ENCODE measurements at regions not wholly inside any gene's neighbourhood (a gene's known extent, or its start where the extent isn't known, plus 50 kb on each side); places are given as distances from the start of the nearest gene placed in this dataset.

DNA sequence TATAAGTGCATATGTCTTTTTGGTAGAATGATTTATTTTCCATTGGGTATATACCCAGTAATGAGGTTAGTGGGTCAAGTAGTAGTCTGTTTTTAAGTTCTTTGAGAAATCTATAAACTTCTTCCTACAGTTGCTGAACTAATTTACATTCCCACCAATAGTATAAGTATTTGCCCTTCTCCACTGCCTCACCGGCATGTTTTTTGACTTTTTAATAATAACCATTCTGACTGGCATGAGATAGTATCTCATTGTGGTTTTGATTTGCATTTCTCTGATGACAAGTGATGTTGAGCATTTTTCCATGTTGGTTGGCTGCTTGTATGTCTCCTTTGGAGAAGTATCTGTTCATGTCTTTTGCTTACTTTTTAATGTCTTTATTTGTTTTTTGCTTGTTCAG, 94.1 kb upstream of the TP63 start:
- H3K9ac ChIP-seq (ENCODE audit: low read depth in 1 of 2, low read length in 2 of 2): no peak overlapping the region
- no peak overlapping the region for H3K27ac ChIP-seq (ENCODE audit: low read depth, low read length)
- no peaks in the 10 kb centered on the region for H3K27me3 ChIP-seq (ENCODE audit: control insufficient read depth in 1 of 2, insufficient read depth in 2 of 2, low read length in 2 of 2)
- no peaks in the 10 kb centered on the region for H3K36me3 ChIP-seq (ENCODE audit: control insufficient read depth in 1 of 2, insufficient read depth in 2 of 2, low read length in 2 of 2)
- no peaks in the 10 kb centered on the region for H3K4me1 ChIP-seq (ENCODE audit: control insufficient read depth in 1 of 2, insufficient read depth in 2 of 2, low read length in 2 of 2)
- H3K9me3 ChIP-seq (ENCODE audit: control insufficient read depth in 1 of 2, low read length in 2 of 2): no peaks in the 10 kb centered on the region
- no peak overlapping the region for H3K4me3 ChIP-seq (ENCODE audit: low read depth in 1 of 2, low read length in 2 of 2)

DNA sequence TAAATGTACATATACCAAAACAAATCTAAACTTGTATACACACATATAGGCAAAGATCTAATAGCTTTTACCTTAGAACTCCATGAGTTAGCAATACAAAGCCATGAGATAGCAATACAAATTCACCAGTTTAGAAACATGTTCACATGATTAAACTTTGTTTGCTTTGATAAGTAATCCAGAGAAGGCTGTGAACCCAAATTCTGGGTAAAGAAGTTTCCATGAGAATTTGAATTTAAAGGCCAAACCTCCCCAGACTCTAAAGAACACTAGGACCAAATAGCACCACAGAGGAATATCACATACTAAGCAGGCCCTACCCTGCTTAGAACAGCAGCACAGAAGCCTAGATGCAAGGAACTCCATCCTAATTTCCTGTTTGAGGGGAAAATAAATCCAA, 83.7 kb upstream of the TP63 start:
- Histone ChIP-seq H3K9me3 (ENCODE audit: control insufficient read depth in 1 of 2, low read length in 2 of 2) (peaks cover 4 to 9% of the 10 kb centered on the region in 2 donors), H3K4me3 (ENCODE audit: low read depth in 1 of 2, low read length in 2 of 2) (no peak overlapping the region), H3K27me3 (ENCODE audit: control insufficient read depth in 1 of 2, insufficient read depth in 2 of 2, low read length in 2 of 2) (no peaks in the 10 kb centered on the region), H3K9ac (ENCODE audit: low read depth in 1 of 2, low read length in 2 of 2) (no peak overlapping the region), H3K27ac (ENCODE audit: low read depth, low read length) (no peak overlapping the region), H3K36me3 (ENCODE audit: control insufficient read depth in 1 of 2, insufficient read depth in 2 of 2, low read length in 2 of 2) (no peaks in the 10 kb centered on the region), H3K4me1 (ENCODE audit: control insufficient read depth in 1 of 2, insufficient read depth in 2 of 2, low read length in 2 of 2) (no peaks in the 10 kb centered on the region)

DNA sequence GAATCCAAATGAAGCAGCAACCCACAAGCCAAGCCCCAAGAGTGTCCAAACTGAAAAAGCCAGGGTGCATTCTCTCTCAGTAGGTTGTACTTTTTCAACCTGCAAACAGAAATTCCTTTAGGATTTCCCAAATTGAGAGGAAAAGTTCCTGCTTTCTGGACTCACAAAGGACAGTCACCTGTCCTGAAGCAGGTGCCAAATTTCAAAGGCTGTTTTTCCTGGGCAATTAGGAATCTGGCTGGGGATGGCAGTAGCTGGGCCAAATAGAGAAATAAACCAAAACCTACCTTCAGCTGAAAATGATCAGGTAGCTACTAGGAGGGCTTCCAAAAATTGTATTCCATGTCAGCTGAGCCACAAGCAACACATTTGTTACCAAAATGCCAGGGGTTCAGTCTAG, 83.1 kb upstream of the TP63 start:
- no peaks in the 10 kb centered on the region for H3K36me3 ChIP-seq (ENCODE audit: control insufficient read depth in 1 of 2, insufficient read depth in 2 of 2, low read length in 2 of 2)

DNA sequence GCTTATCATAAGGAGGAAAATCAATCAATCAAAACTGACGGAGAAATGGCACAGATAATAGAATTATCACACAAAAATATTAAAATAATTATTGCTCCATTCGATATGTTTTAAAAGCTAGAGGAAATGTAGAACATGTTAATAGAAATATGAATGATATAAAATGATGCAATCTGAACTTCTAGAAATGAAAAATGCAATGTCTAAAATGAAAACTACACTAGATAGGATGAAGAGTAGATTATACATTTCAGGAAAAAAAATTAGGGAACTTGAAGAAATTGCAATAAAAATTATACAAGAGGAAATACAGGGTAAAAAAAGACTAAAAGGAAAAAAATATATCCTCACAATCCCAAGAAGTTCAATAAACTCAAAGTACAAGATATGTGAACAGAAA, 80.2 kb upstream of the TP63 start:
- Histone ChIP-seq H3K27me3 (ENCODE audit: control insufficient read depth in 1 of 2, insufficient read depth in 2 of 2, low read length in 2 of 2) (no peaks in the 10 kb centered on the region), H3K36me3 (ENCODE audit: control insufficient read depth in 1 of 2, insufficient read depth in 2 of 2, low read length in 2 of 2) (no peaks in the 10 kb centered on the region)

More for the DNA sequence above, 83.1 kb upstream of the TP63 start:
- no peaks in the 10 kb centered on the region for H3K27me3 ChIP-seq (ENCODE audit: control insufficient read depth in 1 of 2, insufficient read depth in 2 of 2, low read length in 2 of 2)
- H3K4me3 ChIP-seq (ENCODE audit: low read depth in 1 of 2, low read length in 2 of 2): no peak overlapping the region
- H3K27ac ChIP-seq (ENCODE audit: low read depth, low read length): no peak overlapping the region
- H3K4me1 ChIP-seq (ENCODE audit: control insufficient read depth in 1 of 2, insufficient read depth in 2 of 2, low read length in 2 of 2): no peaks in the 10 kb centered on the region
- peaks cover 4 to 9% of the 10 kb centered on the region in 2 donors for H3K9me3 ChIP-seq (ENCODE audit: control insufficient read depth in 1 of 2, low read length in 2 of 2)
- no peak overlapping the region for H3K9ac ChIP-seq (ENCODE audit: low read depth in 1 of 2, low read length in 2 of 2)

DNA sequence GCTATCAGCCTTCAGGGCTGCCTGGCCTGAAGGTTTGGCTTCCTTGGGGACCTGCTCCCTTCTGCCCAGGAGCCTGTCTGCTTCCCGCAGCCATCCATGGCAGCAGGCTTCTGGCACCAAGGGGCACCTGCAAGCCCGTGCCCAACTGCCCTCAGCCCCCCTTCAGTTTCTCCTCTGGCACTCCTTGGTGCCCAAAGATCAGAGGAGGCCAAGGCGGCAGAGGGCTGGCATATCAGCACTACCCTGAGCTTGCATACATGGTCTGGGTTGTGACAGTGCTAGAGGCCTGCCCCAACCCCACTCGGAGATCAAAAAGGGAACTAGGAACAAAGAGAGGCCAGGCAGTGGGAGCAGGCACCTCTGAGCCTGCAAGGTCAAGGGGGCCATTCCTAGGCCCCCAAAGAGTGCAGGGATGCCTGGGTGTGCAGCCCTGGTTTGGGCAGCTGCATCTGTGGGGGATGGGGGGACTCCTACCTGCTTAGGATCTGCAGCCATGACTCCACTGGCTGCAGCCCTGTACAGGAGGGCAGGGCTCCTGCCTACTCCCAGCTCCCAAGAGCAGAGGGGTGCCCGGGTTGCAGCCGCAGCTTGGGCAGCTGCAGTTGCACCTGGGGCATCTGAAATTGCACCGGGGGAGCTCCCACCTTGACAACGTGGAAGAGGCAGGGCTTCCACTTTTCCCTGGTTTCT, 76.2 kb upstream of the TP63 start:
- Histone ChIP-seq H3K36me3 (ENCODE audit: control insufficient read depth in 1 of 2, insufficient read depth in 2 of 2, low read length in 2 of 2) (no peaks in the 10 kb centered on the region), H3K27me3 (ENCODE audit: control insufficient read depth in 1 of 2, insufficient read depth in 2 of 2, low read length in 2 of 2) (no peaks in the 10 kb centered on the region), H3K4me1 (ENCODE audit: control insufficient read depth in 1 of 2, insufficient read depth in 2 of 2, low read length in 2 of 2) (no peaks in the 10 kb centered on the region), H3K4me3 (ENCODE audit: low read depth in 1 of 2, low read length in 2 of 2) (no peak overlapping the region), H3K9ac (ENCODE audit: low read depth in 1 of 2, low read length in 2 of 2) (no peak overlapping the region), H3K27ac (ENCODE audit: low read depth, low read length) (no peak overlapping the region), H3K9me3 (ENCODE audit: control insufficient read depth in 1 of 2, low read length in 2 of 2) (peaks cover 4 to 5% of the 10 kb centered on the region in 2 donors)

More for the DNA sequence above, 80.2 kb upstream of the TP63 start:
- no peak overlapping the region for H3K9ac ChIP-seq (ENCODE audit: low read depth in 1 of 2, low read length in 2 of 2)
- no peak overlapping the region for H3K4me3 ChIP-seq (ENCODE audit: low read depth in 1 of 2, low read length in 2 of 2)
- H3K4me1 ChIP-seq (ENCODE audit: control insufficient read depth in 1 of 2, insufficient read depth in 2 of 2, low read length in 2 of 2): no peaks in the 10 kb centered on the region
- H3K9me3 ChIP-seq (ENCODE audit: control insufficient read depth in 1 of 2, low read length in 2 of 2): peaks cover 4 to 9% of the 10 kb centered on the region in 2 donors
- H3K27ac ChIP-seq (ENCODE audit: low read depth, low read length): no peak overlapping the region

DNA sequence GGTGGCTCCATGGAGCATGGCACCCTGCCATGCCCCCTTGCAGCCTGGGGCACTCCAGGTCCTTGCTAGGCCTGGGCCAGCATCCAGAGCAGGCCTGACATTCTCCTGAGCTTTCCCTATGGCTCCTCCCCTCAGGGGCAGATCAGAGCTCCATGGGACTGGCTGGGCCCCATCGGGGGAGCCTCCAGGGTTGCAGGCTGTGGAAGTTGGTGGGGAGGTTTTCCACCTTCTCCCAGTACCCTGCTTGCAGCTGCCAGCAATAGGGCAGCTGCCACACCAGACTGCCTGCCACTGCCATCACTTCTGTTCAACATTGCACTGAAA, 75.7 kb upstream of the TP63 start:
- no peaks in the 10 kb centered on the region for H3K4me1 ChIP-seq (ENCODE audit: control insufficient read depth in 1 of 2, insufficient read depth in 2 of 2, low read length in 2 of 2)
- no peaks in the 10 kb centered on the region for H3K27me3 ChIP-seq (ENCODE audit: control insufficient read depth in 1 of 2, insufficient read depth in 2 of 2, low read length in 2 of 2)
- H3K9me3 ChIP-seq (ENCODE audit: control insufficient read depth in 1 of 2, low read length in 2 of 2): peaks cover 0 to 1% of the 10 kb centered on the region in 2 donors
- H3K9ac ChIP-seq (ENCODE audit: low read depth in 1 of 2, low read length in 2 of 2): no peak overlapping the region
- H3K36me3 ChIP-seq (ENCODE audit: control insufficient read depth in 1 of 2, insufficient read depth in 2 of 2, low read length in 2 of 2): no peaks in the 10 kb centered on the region
- no peak overlapping the region for H3K4me3 ChIP-seq (ENCODE audit: low read depth in 1 of 2, low read length in 2 of 2)
- no peak overlapping the region for H3K27ac ChIP-seq (ENCODE audit: low read depth, low read length)

DNA sequence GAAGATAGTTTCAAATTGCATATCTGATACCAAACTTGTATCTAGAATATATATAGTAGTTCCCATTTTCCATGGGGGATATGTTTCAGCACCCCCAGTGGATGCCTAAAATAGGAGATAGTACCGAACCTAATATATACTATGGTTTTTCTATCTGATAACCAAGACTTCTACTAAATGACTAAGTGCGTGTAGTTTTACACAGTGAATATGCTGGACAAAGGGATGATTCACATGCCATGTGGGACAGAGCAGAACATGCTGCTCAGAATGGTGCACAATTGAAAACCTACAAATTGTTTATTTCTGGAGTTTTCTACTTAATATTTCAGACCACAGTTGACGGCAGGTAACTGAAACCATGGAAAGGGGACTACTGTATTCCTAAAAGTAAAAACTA, 73.4 kb upstream of the TP63 start:
- H3K27ac ChIP-seq (ENCODE audit: low read depth, low read length): no peak overlapping the region
- no peaks in the 10 kb centered on the region for H3K36me3 ChIP-seq (ENCODE audit: control insufficient read depth in 1 of 2, insufficient read depth in 2 of 2, low read length in 2 of 2)
- no peak overlapping the region for H3K9ac ChIP-seq (ENCODE audit: low read depth in 1 of 2, low read length in 2 of 2)
- no peaks in the 10 kb centered on the region for H3K9me3 ChIP-seq (ENCODE audit: control insufficient read depth in 1 of 2, low read length in 2 of 2)
- no peaks in the 10 kb centered on the region for H3K4me1 ChIP-seq (ENCODE audit: control insufficient read depth in 1 of 2, insufficient read depth in 2 of 2, low read length in 2 of 2)
- no peak overlapping the region for H3K4me3 ChIP-seq (ENCODE audit: low read depth in 1 of 2, low read length in 2 of 2)
- H3K27me3 ChIP-seq (ENCODE audit: control insufficient read depth in 1 of 2, insufficient read depth in 2 of 2, low read length in 2 of 2): no peaks in the 10 kb centered on the region

DNA sequence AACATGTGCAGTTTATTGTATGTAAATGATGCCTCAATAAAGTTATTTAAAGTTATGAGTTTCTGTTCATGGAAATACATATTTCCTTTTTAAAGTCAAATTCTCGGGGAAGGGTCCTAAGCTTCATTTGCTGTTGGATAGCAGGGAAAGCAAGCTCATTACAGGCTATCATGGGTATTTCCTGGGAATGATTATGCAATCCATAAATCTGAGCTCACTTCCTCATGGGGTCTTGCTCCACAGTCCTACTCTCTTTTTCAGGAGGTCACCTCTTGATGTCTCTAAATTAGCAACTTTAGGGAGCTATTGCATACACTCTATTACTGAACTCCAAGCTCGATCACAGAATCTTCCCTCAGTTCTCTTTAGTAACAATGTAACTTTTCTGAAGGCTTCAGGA, 69.9 kb upstream of the TP63 start:
- Histone ChIP-seq H3K9ac (ENCODE audit: low read depth in 1 of 2, low read length in 2 of 2) (no peak overlapping the region), H3K4me3 (ENCODE audit: low read depth in 1 of 2, low read length in 2 of 2) (no peak overlapping the region), H3K27ac (ENCODE audit: low read depth, low read length) (no peak overlapping the region), H3K9me3 (ENCODE audit: control insufficient read depth in 1 of 2, low read length in 2 of 2) (no peaks in the 10 kb centered on the region), H3K4me1 (ENCODE audit: control insufficient read depth in 1 of 2, insufficient read depth in 2 of 2, low read length in 2 of 2) (no peaks in the 10 kb centered on the region), H3K36me3 (ENCODE audit: control insufficient read depth in 1 of 2, insufficient read depth in 2 of 2, low read length in 2 of 2) (no peaks in the 10 kb centered on the region), H3K27me3 (ENCODE audit: control insufficient read depth in 1 of 2, insufficient read depth in 2 of 2, low read length in 2 of 2) (no peaks in the 10 kb centered on the region)

DNA sequence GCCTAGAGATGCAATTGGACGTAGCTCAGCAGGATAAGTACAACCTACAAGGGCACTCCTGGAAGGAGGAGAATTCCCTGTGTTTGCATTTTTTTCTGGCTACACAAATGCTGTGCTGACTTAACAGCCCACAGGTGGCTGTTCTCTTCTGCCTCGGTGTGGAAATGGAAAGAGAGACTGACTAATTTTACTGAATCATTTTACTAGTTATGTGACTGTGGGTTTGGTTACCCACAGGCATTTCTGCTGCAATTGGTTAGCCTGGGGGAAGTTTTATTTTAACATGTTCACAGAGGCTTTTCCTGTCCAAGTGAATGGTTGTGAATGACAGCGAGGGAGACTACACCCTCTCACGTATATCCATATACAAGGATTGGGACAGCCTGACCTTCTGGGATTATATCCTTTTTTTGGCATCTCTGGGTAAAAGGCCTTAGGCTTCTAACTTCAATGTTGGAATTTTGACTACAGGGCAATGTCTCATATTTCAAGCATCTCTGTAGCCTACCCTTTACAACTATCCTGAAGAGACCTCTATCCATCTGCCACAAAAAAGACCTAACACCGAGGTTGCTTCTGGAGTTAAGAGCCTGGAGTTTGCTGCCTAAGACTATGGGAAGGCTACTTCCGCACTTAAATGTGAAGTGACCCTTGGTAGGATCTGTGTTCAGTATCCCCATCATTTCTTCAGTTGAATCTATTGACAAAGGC, 67.2 kb upstream of the TP63 start:
- H3K27ac ChIP-seq (ENCODE audit: low read depth, low read length): no peak overlapping the region
- no peaks in the 10 kb centered on the region for H3K4me1 ChIP-seq (ENCODE audit: control insufficient read depth in 1 of 2, insufficient read depth in 2 of 2, low read length in 2 of 2)
- H3K36me3 ChIP-seq (ENCODE audit: control insufficient read depth in 1 of 2, insufficient read depth in 2 of 2, low read length in 2 of 2): no peaks in the 10 kb centered on the region
- no peaks in the 10 kb centered on the region for H3K27me3 ChIP-seq (ENCODE audit: control insufficient read depth in 1 of 2, insufficient read depth in 2 of 2, low read length in 2 of 2)
- no peak overlapping the region for H3K9ac ChIP-seq (ENCODE audit: low read depth in 1 of 2, low read length in 2 of 2)
- H3K9me3 ChIP-seq (ENCODE audit: control insufficient read depth in 1 of 2, low read length in 2 of 2): no peaks in the 10 kb centered on the region
- no peak overlapping the region for H3K4me3 ChIP-seq (ENCODE audit: low read depth in 1 of 2, low read length in 2 of 2)

DNA sequence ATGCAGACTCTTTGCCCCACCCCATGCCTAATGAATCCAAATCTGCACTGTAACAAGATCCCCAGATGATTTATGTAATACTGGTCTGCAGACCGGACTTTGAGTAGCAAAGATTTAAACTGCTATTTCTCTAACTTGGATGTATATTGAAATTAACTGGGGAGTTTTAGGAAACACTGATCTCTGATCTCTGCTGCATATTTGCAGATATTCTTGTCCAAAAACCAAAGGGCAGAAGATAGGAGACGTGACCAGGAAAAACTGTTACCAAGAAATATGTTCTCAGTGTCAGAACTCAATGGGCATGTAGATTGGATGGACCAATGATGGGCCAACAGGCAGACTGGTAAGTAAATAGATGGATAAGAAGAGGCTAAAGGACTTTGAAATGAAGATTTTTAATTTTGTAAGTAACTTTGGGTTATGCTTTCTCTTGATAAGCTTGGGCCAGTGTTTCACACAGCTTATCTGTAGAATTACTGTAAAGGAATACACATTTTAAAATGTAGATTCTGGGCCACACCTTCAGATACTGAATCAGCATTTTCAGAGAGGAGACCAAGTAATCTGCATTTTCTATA, 64.5 kb upstream of the TP63 start:
- no peak overlapping the region for H3K9ac ChIP-seq (ENCODE audit: low read depth in 1 of 2, low read length in 2 of 2)
- no peaks in the 10 kb centered on the region for H3K4me1 ChIP-seq (ENCODE audit: control insufficient read depth in 1 of 2, insufficient read depth in 2 of 2, low read length in 2 of 2)
- no peaks in the 10 kb centered on the region for H3K9me3 ChIP-seq (ENCODE audit: control insufficient read depth in 1 of 2, low read length in 2 of 2)
- no peak overlapping the region for H3K27ac ChIP-seq (ENCODE audit: low read depth, low read length)
- no peaks in the 10 kb centered on the region for H3K36me3 ChIP-seq (ENCODE audit: control insufficient read depth in 1 of 2, insufficient read depth in 2 of 2, low read length in 2 of 2)
- H3K27me3 ChIP-seq (ENCODE audit: control insufficient read depth in 1 of 2, insufficient read depth in 2 of 2, low read length in 2 of 2): no peaks in the 10 kb centered on the region
- H3K4me3 ChIP-seq (ENCODE audit: low read depth in 1 of 2, low read length in 2 of 2): no peak overlapping the region
